Panc1 (cell line): ENCODE measurements at regions not wholly inside any gene's neighbourhood (a gene's known extent, or its start where the extent isn't known, plus 50 kb on each side); places are given as distances from the start of the nearest gene placed in this dataset.

ENCODE experiments used
- ATAC-seq: fragments of 200-7000 bp; cut with Tn5 transposase; 2 replicates; pipeline ENCODE4 v1.9.1; 2020; ENCODE audit warnings: mild to moderate bottlenecking, moderate library complexity
- BruUV-seq: library from RNA; stranded (reverse); fragments of 400-500 nt; replicated peaks from 2 replicates; lab custom pipeline; 2021; lab: Mats Ljungman, UMichigan
- CTCF ChIA-PET: fragments of 300-600 bp; sonication (Branson Sonifier 250); formaldehyde crosslinking; loops from one replicate; lab custom pipeline; 2022; ENCODE audit warnings: antibody characterized with exemption; lab: Charles Lee
- POLR2A ChIA-PET: fragments of 300-600 bp; sonication (Branson Sonifier 250); formaldehyde crosslinking; loops from one replicate; lab custom pipeline; 2022; ENCODE audit warnings: antibody characterized with exemption; lab: Charles Lee
- DNase-seq: peaks from one replicate; pipeline ENCODE4 v3.0.0-alpha.2; 2010; ENCODE audit warnings: low read depth, low spot score
- H3K27ac ChIP-seq: 2 replicates; pipeline ENCODE4 v1.5.1; 2011; ENCODE audit warnings: mild to moderate bottlenecking, low read length, inconsistent platforms
- H3K27me3 ChIP-seq: fragments of 200-500 bp; sonication (Bioruptor generic); 2 replicates; pipeline ENCODE4 v1.6.0; 2014; ENCODE audit warnings: low read length, inconsistent platforms; ENCODE audit not compliant: control insufficient read depth, insufficient read depth
- H3K36me3 ChIP-seq: fragments of 200-500 bp; sonication (Bioruptor generic); 2 replicates; pipeline ENCODE4 v1.5.1; 2014; ENCODE audit warnings: inconsistent platforms, mild to moderate bottlenecking, low read length, moderate library complexity; ENCODE audit not compliant: control insufficient read depth, insufficient read depth
- H3K4me1 ChIP-seq: 2 replicates; pipeline ENCODE4 v1.5.1; 2011; ENCODE audit warnings: inconsistent platforms, mild to moderate bottlenecking, low read length, moderate library complexity; ENCODE audit not compliant: control insufficient read depth, insufficient read depth
- H3K4me3 ChIP-seq, 2 experiments: 2 replicates each; pipeline ENCODE4 v1.5.1; 2011 to 2012; ENCODE audit warnings: low read depth in 2 of 2, low read length in 2 of 2, mild to moderate bottlenecking in 2 of 2, inconsistent platforms in 1 of 2, moderate library complexity in 1 of 2
- H3K9me3 ChIP-seq: fragments of 200-500 bp; sonication (Bioruptor generic); 2 replicates; pipeline ENCODE4 v1.5.1; 2014; ENCODE audit warnings: low read depth, mild to moderate bottlenecking, inconsistent platforms, low read length, moderate library complexity; ENCODE audit not compliant: control insufficient read depth, insufficient read depth
- CTCF ChIP-seq: fragments of 450-650 bp; IDR thresholded peaks from 2 replicates; pipeline ENCODE4 v1.5.1; 2017; ENCODE audit warnings: mild to moderate bottlenecking
- POLR2AphosphoS5 ChIP-seq: IDR thresholded peaks from 2 replicates; pipeline ENCODE4 v1.6.1; 2012; ENCODE audit warnings: mild to moderate bottlenecking, low read depth, low read length, moderate library complexity
- REST ChIP-seq, 2 experiments: IDR thresholded peaks; 2 replicates each; pipeline ENCODE4 v1.6.1; 2011 to 2012; ENCODE audit warnings: low read depth in 2 of 2, control low read depth in 1 of 2, low read length in 1 of 2, mild to moderate bottlenecking in 1 of 2, moderate library complexity in 1 of 2; ENCODE audit not compliant: insufficient read depth in 1 of 2
- SIN3A ChIP-seq: IDR thresholded peaks from 2 replicates; pipeline ENCODE4 v1.6.1; 2012; ENCODE audit warnings: low read depth, mild to moderate bottlenecking, low read length, moderate library complexity, borderline replicate concordance; ENCODE audit not compliant: insufficient read depth
- TCF7L2 ChIP-seq: IDR thresholded peaks from 2 replicates; pipeline ENCODE4 v1.6.1; 2011; ENCODE audit warnings: mild to moderate bottlenecking, low read depth, low read length, inconsistent platforms
- in situ Hi-C: cut with HindIII; loops from 2 replicates; pipeline ENCODE4 v1.10.0; 2016; ENCODE audit warnings: low sequenced_read_pairs, low pct_unique_long_range_greater_than_20kb
- intact Hi-C: fragments of 100-400 bp; cut with micrococcal nuclease; formaldehyde crosslinking; loops from one replicate; pipeline ENCODE4 v1.10.0; 2022; ENCODE audit not compliant: unreplicated experiment

- in situ Hi-C loops (no loop called here), intact Hi-C loops (no loop called here)
- no peak overlapping the region for H3K27ac ChIP-seq
- H3K4me1 ChIP-seq = no peaks in the 10 kb centered on the region
- TF ChIP-seq REST (IDR thresholded peaks at IDR 0.05; ENCODE audit: insufficient read depth in 1 of 2, low read depth in 2 of 2, low read length in 1 of 2) (no peak), TCF7L2 (no peak), SIN3A (no peak), POLR2AphosphoS5 (no peak), CTCF (no peak)
- POLR2A ChIA-PET = no interaction called here
- no peaks in the 10 kb centered on the region for H3K36me3 ChIP-seq
- ATAC-seq = no peak
- DNase-seq = no peak
- BruUV-seq = no TSS peak
- no peak overlapping the region for H3K4me3 ChIP-seq
- no peaks in the 10 kb centered on the region for H3K9me3 ChIP-seq
- no peaks in the 10 kb centered on the region for H3K27me3 ChIP-seq
- CTCF ChIA-PET = no interaction called here
Observed at GRCh38 chr2:104290566-104290891, 563.4 kb upstream of the POU3F3 start.

GRCh38 chr2:104312684-104313083, 541.2 kb upstream of the POU3F3 start:
- ATAC-seq = no peak
- in situ Hi-C loops = no loop called here

More at GRCh38 chr2:104312684-104313083, 541.2 kb upstream of the POU3F3 start:
- Histone ChIP-seq H3K4me1 (no peaks in the 10 kb centered on the region), H3K27me3 (no peaks in the 10 kb centered on the region), H3K27ac (no peak overlapping the region), H3K4me3 (no peak overlapping the region), H3K9me3 (no peaks in the 10 kb centered on the region), H3K36me3 (no peaks in the 10 kb centered on the region)
- intact Hi-C loops = no loop called here
- POLR2A ChIA-PET = no interaction called here
- CTCF ChIA-PET = no interaction called here
- BruUV-seq = no TSS peak
- TF ChIP-seq TCF7L2 = no peak
- 0 out of 2 replicates have a peak, but pooled peaks have one; percentile 7 for TF ChIP-seq CTCF
- no peak for DNase-seq
